NCI-H510A treated with DMSO at 0.1 percent for 48 hours (cell line): ENCODE measurements at regions not wholly inside any gene's neighbourhood (a gene's known extent, or its start where the extent isn't known, plus 50 kb on each side); places are given as distances from the start of the nearest gene placed in this dataset.

Experiments
- DNase-seq: peaks from one replicate; lab custom pipeline; 2025; lab: John Stamatoyannopoulos, UW

- DNase-seq = no peak
These were observed 149.0 kb upstream of the FST start for GRCh38 chr5:53331463-53331862.

DNA sequence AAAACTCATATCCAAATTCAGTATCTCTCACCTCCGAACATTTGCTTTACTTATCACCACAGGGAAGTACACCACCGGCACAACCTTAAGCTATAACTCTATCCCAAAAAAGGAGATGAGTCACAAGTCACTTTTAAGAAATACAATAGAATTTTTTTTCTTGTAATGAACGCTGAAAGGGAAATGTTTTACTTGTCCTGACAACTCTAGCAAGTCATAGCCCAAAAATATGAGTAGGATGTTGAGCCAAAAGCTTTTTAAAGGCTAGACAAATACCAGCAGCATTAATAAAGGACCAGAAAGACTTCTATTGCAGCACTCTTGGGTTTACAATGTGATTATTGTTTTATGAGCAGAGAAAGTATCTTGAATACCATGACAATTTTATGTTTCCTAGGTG, 147.3 kb upstream of the FST start:
- no peak for DNase-seq

- no peak for DNase-seq
These were observed 145.9 kb upstream of the FST start for GRCh38 chr5:53334431-53334941.

GRCh38 chr5:53335115-53335514, 145.3 kb upstream of the FST start:
- no peak for DNase-seq

DNA sequence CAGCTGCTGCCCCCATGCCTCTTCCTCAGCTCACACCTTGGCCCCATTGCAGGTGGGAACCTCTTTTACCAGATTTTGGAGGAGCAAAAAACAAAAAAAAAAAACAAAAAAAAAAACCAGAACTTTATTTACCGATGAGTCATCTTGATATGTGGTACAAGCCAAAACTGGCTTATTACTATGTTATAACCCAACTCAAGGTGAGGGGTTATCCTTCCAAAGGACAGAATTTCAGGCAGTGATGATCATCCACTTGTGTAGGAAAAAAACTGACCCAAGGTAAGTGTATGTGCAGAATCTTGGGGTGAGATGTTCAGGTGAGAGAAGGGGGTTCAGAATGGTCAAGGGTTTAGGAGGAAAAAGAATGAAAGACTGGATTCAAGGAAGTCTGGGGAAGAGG, 142.6 kb upstream of the FST start:
- no peak for DNase-seq

DNA sequence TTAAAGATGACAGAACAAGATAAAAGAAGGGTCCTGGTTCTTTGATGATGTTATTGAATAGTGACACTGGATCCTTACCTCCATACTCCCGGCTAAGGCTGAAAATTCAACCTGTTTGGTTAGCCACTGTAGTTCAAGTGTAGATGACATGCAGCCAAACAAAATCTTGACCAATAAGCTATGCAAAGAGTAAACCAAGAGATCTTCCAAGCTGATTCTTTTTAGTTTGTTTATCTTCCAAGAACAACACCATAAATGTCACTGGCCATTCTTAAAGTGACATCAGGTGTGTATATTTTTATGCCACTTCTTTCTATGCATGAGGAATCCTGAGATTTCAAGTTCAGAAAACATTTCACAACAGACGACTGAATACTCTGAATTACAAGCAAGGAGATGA, 141.5 kb upstream of the FST start:
- DNase-seq = no peak

DNA sequence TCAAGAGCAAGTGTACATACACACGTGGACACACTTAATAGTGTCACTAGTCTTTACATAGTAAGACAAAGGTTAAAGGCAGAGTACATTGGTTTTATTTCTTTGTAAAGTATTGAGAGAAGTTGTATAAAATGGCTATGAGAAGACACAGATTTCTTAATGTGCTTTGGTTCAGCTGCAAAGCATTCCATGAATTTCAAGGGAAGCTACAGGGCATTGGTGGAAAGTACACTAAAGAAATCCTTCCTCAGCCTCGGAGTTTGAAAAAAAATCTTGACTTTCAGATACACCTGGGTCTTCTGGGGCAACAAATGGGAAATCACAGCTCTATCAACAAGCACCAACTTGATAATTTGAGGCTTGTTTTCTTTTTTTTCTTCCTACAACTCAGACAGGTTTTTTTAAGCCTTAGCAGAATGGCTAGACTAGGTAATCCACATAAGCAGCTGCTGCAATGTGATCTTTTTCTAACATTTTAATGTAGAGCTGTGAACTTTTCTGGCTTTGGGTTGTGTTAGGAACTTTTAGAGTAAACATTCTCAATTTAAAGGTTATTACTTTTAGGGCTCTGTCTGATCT, 140.4 kb upstream of the FST start:
- no peak for DNase-seq

GRCh38 chr5:53340956-53341750, 139.3 kb upstream of the FST start:
- no peak for DNase-seq

DNA sequence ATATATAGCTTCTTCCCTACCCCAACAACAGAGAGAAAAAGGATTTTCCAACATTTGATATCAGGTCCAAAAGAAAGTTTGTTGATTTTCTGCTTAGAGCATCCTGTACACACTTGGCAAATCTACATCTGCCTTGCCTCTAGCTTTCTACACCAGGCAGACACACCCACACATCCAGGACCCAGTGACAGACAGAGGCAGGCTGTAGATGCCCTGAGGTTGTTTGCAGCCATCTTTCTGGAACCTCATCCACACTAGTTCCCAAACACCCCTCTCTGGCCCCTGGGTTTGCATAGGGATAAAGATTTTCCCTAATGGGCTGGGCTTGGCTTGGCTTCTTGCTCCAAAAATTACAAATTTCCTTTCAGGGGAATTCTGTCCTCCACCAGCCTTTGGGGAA, 138.2 kb upstream of the FST start:
- no peak for DNase-seq

DNA sequence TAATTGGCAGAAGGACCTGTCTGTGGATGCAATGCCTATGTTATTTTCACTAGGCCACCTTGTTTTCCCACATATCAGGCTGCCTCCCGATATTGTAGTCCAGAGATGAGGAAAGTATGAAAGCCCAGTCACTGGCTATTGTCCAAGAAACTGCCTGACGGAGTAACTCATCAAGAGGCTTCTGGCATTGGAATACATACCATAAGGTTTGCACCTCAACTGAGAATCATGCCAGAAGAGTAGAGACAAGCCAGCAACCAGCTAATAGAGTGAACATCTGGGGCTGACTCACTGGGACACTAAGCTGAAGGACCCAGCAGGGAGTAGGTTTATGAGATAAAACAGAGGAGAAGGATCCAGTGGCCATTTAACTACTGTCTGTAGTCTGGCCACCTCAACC, 137.2 kb upstream of the FST start:
- no peak for DNase-seq

DNA sequence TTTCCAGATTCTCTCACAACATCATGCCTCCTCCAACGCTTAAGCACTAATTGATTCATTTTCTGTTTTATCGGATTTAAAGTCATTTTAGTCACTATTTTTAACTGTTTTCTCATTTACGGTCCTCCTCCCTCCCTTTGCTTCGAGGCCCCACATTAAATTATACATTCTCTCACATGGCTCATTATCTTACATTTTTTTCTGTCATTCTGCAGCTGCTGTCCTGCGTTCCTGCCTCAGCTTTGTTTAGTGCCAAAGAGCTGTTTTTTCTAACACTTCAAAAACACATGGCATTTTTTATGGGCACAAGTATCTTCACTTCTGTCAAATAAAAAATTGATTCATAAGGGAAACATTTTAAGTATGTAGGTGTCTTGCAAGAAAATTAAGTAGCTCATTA, 130.1 kb upstream of the FST start:
- no peak for DNase-seq

DNA sequence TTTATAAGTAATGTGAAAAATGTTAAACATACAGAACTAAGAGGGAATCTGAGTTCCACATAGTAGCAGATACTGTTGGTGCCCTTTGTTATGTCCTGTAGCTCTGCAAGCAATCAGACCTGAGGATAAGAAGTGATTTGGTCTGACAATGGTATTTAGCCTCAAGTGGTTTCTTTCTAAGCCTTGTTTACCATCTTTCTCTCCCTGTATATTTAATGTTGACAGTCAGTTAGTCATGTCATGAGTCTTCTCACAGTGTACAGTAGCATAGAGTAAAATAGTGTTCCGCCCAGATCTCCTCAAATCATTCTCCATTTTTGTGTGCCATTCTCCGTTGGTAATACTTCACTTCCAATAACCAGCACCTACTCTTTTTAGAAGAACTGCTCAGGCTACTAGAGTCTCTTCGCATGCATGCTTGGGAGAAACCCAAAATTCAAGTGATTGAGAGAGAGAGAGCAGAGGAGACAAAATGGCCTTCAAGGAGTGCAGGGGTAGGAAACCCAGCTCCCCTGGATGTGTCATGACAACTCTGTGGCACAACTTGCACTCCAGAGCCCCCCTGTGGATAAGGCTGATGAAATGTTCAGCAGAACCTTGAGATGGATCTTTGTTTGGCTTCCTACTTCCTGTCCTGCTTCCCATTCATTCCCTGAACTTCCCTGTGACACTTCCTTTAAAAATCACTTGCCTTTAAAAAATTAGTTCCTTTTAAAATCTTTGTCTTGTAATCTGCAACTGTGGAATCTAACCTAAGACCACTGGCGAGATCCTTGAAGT, 129.2 kb upstream of the FST start:
- DNase-seq = no peak

DNA sequence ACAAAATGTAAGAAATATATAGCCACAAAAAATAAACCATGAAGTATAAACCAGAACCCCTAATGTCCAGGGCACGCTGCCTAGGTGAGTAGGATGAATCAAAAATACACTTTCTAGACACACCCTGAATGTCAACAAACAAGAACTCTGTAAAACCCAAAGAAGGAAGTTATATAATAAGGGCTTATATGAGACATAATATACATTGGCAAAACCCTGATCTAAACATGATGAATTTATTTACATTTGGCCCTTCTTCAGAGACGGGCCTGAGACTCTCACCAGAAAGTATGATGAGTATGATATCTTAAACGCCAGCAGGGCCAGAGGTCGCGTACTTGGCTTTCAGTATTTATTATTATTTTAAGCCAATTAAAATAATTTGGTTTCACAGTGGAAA, 125.1 kb upstream of the FST start:
- DNase-seq = no peak

GRCh38 chr5:53355931-53356330, 124.5 kb upstream of the FST start:
- no peak for DNase-seq

GRCh38 chr5:53357439-53357838, 123.0 kb upstream of the FST start:
- no peak for DNase-seq

GRCh38 chr5:53358794-53359193, 121.6 kb upstream of the FST start:
- no peak for DNase-seq

DNA sequence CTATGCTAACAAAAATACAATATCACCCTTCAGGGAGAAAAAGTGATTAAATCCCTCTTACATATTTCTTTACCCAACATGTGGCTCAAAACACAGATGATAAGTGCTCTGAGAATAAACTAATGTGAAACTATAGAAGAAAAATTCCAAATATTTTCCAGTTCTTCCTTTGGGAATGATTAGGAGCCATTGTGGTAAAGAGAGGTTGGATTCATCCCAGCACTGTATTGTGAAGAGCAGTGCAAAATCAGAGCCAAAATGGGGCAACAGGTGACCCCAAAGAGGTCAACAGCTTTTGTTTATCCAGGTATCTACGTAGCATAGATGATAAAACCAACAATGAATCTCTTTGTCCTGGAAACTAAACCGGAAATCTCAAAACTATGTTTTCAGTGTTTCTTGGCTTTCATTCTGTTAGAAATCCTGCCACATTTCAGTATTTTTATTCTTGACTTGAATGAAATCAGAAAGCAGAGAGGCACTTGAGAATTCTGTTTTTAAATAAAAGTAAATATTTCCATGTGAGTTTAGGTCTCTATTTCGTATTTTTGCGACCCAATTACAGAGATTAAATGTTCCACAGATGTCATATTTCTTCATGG, 120.4 kb upstream of the FST start:
- DNase-seq = no peak

DNA sequence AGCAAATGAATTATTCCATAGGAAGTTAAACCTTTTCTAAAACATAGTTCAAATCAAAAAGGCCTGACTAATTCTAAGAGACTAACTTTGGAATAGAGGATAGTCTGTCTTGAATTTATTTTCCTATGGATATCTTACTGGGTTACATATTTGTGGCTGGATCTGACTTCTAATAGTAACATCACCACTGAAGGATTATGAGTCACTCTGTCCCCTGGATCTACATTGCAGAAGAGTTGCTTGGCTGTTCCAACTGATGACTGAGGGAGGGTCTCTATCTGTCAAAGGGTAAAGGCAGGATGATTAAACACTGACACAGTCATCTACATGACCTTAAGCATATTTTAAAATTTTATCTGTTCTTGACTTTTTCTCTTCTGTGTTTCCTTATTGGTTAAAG, 119.6 kb upstream of the FST start:
- no peak for DNase-seq

GRCh38 chr5:53361708-53362107, 118.7 kb upstream of the FST start:
- DNase-seq = no peak

- DNase-seq = no peak
These were observed 117.9 kb upstream of the FST start for GRCh38 chr5:53362521-53362941.

DNA sequence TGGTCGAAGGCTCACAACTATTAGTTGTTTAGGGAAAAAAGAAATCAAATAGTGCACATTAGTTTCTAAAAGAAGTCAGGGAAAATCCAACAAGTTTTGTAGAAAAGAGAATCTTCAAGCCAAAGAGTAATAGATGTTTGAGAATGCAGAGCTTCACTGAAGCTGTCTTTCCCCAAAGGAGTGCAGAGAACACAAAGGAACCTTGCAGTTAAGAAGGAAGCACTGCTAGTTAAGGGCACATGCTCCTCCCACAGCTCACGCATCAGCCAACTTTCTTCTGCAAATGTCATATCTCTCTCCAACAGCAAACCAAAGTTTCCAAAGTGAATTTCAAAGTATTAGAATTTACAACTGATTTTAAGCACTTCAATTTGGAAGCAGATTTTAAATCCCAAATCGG, 116.4 kb upstream of the FST start:
- DNase-seq = no peak

DNA sequence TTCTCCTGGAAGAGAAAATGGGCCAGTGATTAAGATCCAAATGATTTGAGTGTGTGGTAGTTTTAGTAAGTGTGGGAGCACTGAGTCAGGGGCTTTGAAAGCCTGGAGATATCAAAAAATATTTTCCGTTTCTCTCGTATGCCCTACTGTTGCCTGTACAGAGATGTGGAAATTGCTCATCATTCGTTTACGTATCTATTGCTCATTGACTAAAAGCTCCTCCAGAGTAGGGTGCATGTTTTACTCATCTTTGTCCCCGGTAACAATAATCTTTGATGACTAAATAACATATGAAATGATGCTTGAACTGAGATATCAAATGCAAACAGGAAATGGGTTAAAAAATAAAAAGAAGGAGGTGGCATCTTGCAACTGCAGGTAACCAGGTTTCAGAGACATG, 114.2 kb upstream of the FST start:
- DNase-seq = no peak

DNA sequence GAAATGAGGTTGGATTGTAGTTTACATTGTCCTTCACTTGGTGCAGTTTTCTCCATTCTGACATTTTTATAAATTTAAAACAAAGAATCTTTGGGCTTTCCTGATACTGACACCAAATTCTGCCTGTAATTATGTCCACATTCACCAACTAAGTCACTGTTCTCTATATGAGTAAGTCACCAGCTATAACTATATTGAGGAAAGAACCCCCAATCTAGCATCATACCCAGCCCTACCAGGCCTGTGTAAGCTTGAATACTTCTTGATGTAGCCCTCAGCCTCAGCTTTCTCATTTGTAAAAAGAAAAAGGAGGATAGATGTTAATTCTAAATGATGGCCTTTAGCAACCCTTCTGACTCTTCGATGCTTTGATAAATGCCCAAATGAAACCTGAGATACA, 112.7 kb upstream of the FST start:
- no peak for DNase-seq
